GM18867 (cell line): ENCODE measurements at regions not wholly inside any gene's neighbourhood (a gene's known extent, or its start where the extent isn't known, plus 50 kb on each side); places are given as distances from the start of the nearest gene placed in this dataset.
"Not testable (repeated sequence)": the region's sequence is repeated elsewhere in the genome, so short reads cannot be mapped to it uniquely, and the experiment has no call there.

Experiments
- ATAC-seq: cut with Tn5 transposase; IDR thresholded peaks from one replicate; pipeline ENCODE4 v1.9.1; 2021; ENCODE audit warnings: mild to moderate bottlenecking, moderate library complexity; ENCODE audit not compliant: unreplicated experiment

DNA sequence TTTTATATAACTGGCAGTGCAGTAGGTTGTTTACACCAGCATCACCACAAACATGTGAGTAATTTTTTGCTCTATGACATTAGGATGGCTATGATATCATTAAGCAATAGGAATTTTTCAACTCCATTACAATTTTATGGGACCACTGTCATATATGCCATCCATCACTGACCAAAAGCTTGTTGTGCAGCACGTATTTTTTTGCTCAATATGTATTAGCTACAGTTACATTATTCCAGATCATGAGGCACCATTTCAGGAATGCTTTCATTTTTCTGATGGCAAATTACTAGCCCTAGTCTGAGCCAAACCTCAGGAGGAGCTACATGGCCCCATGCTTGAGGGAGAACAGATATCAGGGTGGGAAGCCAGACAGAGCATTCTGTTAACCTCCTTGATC, 56.8 kb upstream of the DCLK2 start:
- ATAC-seq: no peak

DNA sequence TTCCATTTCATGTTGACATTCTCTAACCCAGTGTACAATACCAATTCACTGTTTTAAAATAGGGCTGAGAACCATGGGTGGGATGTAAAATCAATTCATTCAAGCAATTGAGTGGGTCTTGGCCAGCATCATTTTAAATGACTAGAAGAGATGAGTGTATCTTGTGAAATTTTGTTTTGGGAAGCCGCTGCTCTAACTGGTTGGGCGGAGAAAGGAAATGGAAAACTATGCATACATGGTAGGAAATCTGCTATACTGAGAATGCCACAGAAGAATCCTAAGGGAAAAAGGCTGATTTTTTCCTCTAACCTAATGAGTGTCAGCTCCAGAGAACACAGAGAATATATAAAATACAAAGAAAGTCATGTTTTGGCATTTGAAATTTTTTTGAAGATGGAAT, 54.8 kb upstream of the DCLK2 start:
- ATAC-seq: no peak

DNA sequence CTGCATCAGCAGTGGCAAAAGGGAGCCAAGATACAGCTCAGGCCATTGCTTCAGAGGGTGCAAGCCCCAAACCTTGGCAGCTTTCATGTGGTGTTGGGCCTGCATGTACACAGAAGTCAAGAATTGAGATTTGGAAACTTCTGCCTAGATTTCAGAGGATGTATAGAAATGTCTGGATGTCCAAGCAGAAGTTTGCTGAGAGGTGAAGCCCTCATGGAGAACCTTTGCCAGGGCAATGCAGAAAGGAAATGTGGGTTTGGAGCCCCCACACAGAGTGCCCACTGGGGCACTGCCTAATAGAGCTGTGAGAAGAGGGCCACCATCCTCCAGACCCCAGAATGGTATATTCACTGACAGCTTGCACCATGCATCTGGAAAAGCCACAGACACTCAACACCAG, 51.3 kb upstream of the DCLK2 start:
- not testable (repeated sequence) for ATAC-seq
